Colon (tissue), 2 donors: ENCODE measurements at regions not wholly inside any gene's neighbourhood (a gene's known extent, or its start where the extent isn't known, plus 50 kb on each side); places are given as distances from the start of the nearest gene placed in this dataset.
"Not testable (repeated sequence)": the region's sequence is repeated elsewhere in the genome, so short reads cannot be mapped to it uniquely, and the experiment has no call there.

Experiments used
- FAIRE-seq: peaks from 2 replicates; lab custom pipeline; 2012; peaks lifted over from hg19 to GRCh38; lab: Jason Lieb, UNC
- donor health status: control.
- donor health status: control.

GRCh38 chr6:163871616-163872015 lies 457.1 kb downstream of the QKI start:
- no peak for FAIRE-seq

GRCh38 chr6:163867518-163868292 lies 453.2 kb downstream of the QKI start:
- FAIRE-seq: no peak

- FAIRE-seq: no peak
Observed at GRCh38 chr6:163866192-163866591, 451.7 kb downstream of the QKI start.

GRCh38 chr6:163863565-163863964 lies 449.0 kb downstream of the QKI start:
- no peak for FAIRE-seq

GRCh38 chr6:163862701-163863100 lies 448.2 kb downstream of the QKI start:
- FAIRE-seq: no peak

GRCh38 chr6:163861627-163862026 lies 447.1 kb downstream of the QKI start:
- FAIRE-seq: no peak

- FAIRE-seq: no peak
Observed at GRCh38 chr6:163860287-163861081, 446.0 kb downstream of the QKI start.

GRCh38 chr6:163858870-163859269 lies 444.4 kb downstream of the QKI start:
- FAIRE-seq: not testable (repeated sequence)

GRCh38 chr6:163857421-163857820 lies 442.9 kb downstream of the QKI start:
- no peak for FAIRE-seq

GRCh38 chr6:163850874-163851273 lies 436.4 kb downstream of the QKI start:
- no peak for FAIRE-seq

- FAIRE-seq: no peak
Observed at GRCh38 chr6:163844761-163845160, 430.2 kb downstream of the QKI start.

- no peak for FAIRE-seq
Observed at GRCh38 chr6:163844357-163844756, 429.8 kb downstream of the QKI start.

GRCh38 chr6:163843218-163843617 lies 428.7 kb downstream of the QKI start:
- FAIRE-seq: no peak

- FAIRE-seq: no peak
Observed at GRCh38 chr6:163842467-163842866, 427.9 kb downstream of the QKI start.

GRCh38 chr6:163841733-163842132 lies 427.2 kb downstream of the QKI start:
- no peak for FAIRE-seq

GRCh38 chr6:163841326-163841725 lies 426.8 kb downstream of the QKI start:
- FAIRE-seq: no peak

GRCh38 chr6:163840880-163841279 lies 426.4 kb downstream of the QKI start:
- FAIRE-seq: no peak

GRCh38 chr6:163839296-163839695 lies 424.8 kb downstream of the QKI start:
- no peak for FAIRE-seq

- no peak for FAIRE-seq
Observed at GRCh38 chr6:163837691-163838431, 423.3 kb downstream of the QKI start.

- FAIRE-seq: no peak
Observed at GRCh38 chr6:163836876-163837690, 422.6 kb downstream of the QKI start.

GRCh38 chr6:163835439-163836171 lies 421.1 kb downstream of the QKI start:
- FAIRE-seq: no peak
